ENCODE measurements at regions not wholly inside any gene's neighbourhood (a gene's known extent, or its start where the extent isn't known, plus 50 kb on each side); places are given as distances from the start of the nearest gene placed in this dataset.
A peak's percentile ranks its signal among the peaks of the same experiment; 100 is the strongest.

GRCh38 chr12:76948879-76949278 lies 70.1 kb upstream of the CSRP2 start:
- TF ChIP-seq CTCF (conservative IDR thresholded peaks at IDR 0.05; ENCODE audit: low read depth): no peak
- no peak overlapping the region for H3K27ac ChIP-seq
- CTCF ChIA-PET: no interaction called here
- DNase-seq (ENCODE audit: low spot score): no peak
- POLR2A ChIA-PET (ENCODE audit: low non-redundant PET): no interaction called here

DNA sequence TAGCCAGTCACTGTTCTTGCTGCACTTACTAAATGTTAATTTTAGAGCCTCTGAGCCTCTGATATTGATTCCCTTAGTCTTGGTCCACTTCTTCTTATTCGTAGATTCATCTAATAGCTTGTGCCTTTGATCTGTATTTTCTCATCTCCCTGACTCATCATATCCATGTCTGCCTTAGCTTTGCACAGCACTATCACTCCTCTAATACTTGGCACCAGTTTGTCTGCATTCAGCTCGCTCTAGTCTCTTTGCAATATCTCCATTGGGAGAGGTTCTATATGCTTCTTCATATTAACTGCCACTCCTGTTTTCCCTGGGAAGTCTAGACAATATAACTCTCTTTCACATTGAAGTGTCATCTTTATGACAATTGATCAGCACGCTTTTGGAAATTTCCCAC lies 68.5 kb upstream of the CSRP2 start:
- TF ChIP-seq CTCF (conservative IDR thresholded peaks at IDR 0.05; ENCODE audit: low read depth): no peak
- no peak overlapping the region for H3K27ac ChIP-seq
- DNase-seq (ENCODE audit: low spot score): no peak
- ChIA-PET POLR2A (ENCODE audit: low non-redundant PET) (no interaction called here), CTCF (no interaction called here)

GRCh38 chr12:76946446-76946845 lies 67.6 kb upstream of the CSRP2 start:
- H3K27ac ChIP-seq: no peak overlapping the region
- no peak for TF ChIP-seq CTCF (conservative IDR thresholded peaks at IDR 0.05; ENCODE audit: low read depth)
- POLR2A ChIA-PET (ENCODE audit: low non-redundant PET): no interaction called here
- DNase-seq (ENCODE audit: low spot score): no peak
- CTCF ChIA-PET: interaction anchor here (0.6 kb wide), 1 partner anchor 778 kb away, joined by 4 read pairs; no protein-coding TSS in a partner anchor

DNA sequence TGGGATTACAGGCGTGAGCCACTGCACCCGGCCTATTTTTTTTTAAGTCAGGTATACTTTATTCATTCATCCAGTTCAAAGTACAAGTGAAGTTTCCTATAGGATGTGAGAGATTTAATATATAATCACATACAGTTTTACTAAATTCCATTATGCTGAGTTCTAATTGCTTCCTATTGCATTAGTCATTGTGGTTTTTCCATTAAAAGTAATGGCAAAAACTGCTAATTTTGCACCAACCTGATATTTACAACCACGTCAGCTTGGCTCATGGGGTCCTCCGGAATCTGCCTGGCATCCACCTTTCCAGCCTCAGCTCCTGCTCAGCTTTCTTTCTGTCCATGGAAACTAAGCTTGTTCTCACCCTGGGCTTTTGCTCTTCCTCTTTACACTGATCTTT lies 67.0 kb upstream of the CSRP2 start:
- no peak overlapping the region for H3K27ac ChIP-seq
- peak; percentile 49 for DNase-seq (ENCODE audit: low spot score)
- TF ChIP-seq CTCF (conservative IDR thresholded peaks at IDR 0.05; ENCODE audit: low read depth): no peak
- CTCF ChIA-PET: interaction anchor here (0.5 to 0.6 kb wide), 2 partner anchors 63 to 788 kb away, joined by 3 to 5 read pairs; no protein-coding TSS in a partner anchor
- POLR2A ChIA-PET (ENCODE audit: low non-redundant PET): no interaction called here

GRCh38 chr12:76944892-76945291 lies 66.1 kb upstream of the CSRP2 start:
- POLR2A ChIA-PET (ENCODE audit: low non-redundant PET): no interaction called here

DNA sequence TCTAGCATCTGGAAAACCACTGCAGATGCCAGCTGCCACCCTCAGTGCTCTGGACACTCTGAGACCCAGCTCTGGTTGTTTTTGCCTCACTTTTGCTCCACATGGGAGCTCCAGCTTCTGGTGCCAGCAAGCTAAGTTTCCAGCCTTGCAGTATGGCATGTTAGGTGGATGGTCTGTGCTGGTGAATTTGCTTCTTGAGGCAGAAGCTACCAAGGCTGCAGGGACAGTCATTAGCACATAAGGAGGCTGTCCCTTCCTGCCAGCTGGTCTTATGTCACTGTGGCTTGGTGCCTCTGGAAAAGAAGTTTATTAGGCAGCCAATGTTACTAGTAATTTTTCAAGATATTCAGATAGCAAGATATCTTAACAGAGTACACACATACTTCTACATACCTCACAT lies 64.2 kb upstream of the CSRP2 start:
- no peak for TF ChIP-seq CTCF (conservative IDR thresholded peaks at IDR 0.05; ENCODE audit: low read depth)
- ChIA-PET CTCF (no interaction called here), POLR2A (ENCODE audit: low non-redundant PET) (no interaction called here)
- no peak overlapping the region for H3K27ac ChIP-seq
- no peak for DNase-seq (ENCODE audit: low spot score)

More at GRCh38 chr12:76944892-76945291, 66.1 kb upstream of the CSRP2 start:
- no peak for TF ChIP-seq CTCF (conservative IDR thresholded peaks at IDR 0.05; ENCODE audit: low read depth)
- DNase-seq (ENCODE audit: low spot score): no peak
- no peak overlapping the region for H3K27ac ChIP-seq
- CTCF ChIA-PET: interaction anchor here (1.0 kb wide), 1 partner anchor 66 kb away, joined by 4 read pairs; no protein-coding TSS in a partner anchor

DNA sequence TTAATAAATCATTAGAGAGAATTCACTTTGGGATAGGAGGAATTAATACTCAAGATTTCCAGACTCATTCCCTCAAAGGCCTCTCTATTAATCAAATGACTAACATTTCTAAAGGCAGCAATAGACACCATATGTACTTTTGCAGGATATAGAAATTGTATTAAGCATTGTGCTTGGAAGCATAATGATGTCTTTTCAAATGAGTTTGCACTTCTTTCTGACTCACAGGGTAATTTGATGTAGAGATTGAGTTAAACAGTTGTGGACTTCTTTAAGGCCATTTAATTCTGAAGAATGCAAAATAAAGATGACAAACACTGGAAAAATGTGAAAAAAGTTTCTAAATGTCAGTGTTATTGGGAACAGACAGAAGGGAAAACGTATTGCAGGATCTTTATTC lies 63.4 kb upstream of the CSRP2 start:
- no peak overlapping the region for H3K27ac ChIP-seq
- ChIA-PET POLR2A (ENCODE audit: low non-redundant PET) (no interaction called here), CTCF (no interaction called here)
- DNase-seq (ENCODE audit: low spot score): no peak
- TF ChIP-seq CTCF (conservative IDR thresholded peaks at IDR 0.05; ENCODE audit: low read depth): no peak
